ENCODE measurements at regions not wholly inside any gene's neighbourhood (a gene's known extent, or its start where the extent isn't known, plus 50 kb on each side); places are given as distances from the start of the nearest gene placed in this dataset.

DNA sequence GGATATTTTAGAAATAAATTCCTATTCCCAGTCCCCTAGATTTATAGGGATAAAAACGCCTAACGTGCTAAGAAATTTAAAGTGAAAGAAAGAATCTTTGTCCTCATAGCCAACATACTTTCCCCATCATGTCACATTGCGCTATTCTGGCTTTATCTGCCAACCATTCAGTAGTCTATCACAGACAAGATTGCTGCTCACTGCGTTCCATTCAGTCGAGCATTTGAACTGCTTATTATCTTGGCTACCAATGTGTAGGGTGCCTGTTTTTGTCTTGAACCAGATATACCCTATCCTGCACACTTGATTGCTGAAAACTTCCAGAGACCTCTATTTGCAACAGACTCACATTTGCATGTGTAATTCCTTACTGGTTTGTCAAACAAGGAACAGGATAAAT is 751.5 kb downstream of the EPHA7 start:
- ChIA-PET CTCF (no interaction called here), POLR2A (no interaction called here)
- Mint-ChIP-seq H3K27ac (ENCODE audit: unreplicated experiment) (no peak overlapping the region), H3K9me3 (ENCODE audit: unreplicated experiment) (no peaks in the 10 kb centered on the region), H3K4me3 (ENCODE audit: unreplicated experiment) (no peak overlapping the region), H3K4me1 (ENCODE audit: low read depth, unreplicated experiment) (no peaks in the 10 kb centered on the region), H3K27me3 (ENCODE audit: insufficient read depth, unreplicated experiment) (peaks cover 5% of the 10 kb centered on the region), H3K36me3 (ENCODE audit: insufficient read depth, unreplicated experiment) (no peaks in the 10 kb centered on the region)
- no peak overlapping the region for H3K4me3 ChIP-seq (ENCODE audit: low read depth, low read length)
- intact Hi-C loops (cut with micrococcal nuclease; ENCODE audit: unreplicated experiment) = no loop called here
- no peak for DNase-seq
- H3K27me3 ChIP-seq (replicated peaks; ENCODE audit: control insufficient read depth, insufficient read depth, low read length) = no peaks in the 10 kb centered on the region
- H3K9me3 ChIP-seq = no peaks in the 10 kb centered on the region
- no peaks in the 10 kb centered on the region for H3K4me1 ChIP-seq
- no TSS peak for BruUV-seq (replicated peaks)
- H3K36me3 ChIP-seq (ENCODE audit: control insufficient read depth, insufficient read depth, low read length) = no peaks in the 10 kb centered on the region
- TF ChIP-seq, protein P1, sequence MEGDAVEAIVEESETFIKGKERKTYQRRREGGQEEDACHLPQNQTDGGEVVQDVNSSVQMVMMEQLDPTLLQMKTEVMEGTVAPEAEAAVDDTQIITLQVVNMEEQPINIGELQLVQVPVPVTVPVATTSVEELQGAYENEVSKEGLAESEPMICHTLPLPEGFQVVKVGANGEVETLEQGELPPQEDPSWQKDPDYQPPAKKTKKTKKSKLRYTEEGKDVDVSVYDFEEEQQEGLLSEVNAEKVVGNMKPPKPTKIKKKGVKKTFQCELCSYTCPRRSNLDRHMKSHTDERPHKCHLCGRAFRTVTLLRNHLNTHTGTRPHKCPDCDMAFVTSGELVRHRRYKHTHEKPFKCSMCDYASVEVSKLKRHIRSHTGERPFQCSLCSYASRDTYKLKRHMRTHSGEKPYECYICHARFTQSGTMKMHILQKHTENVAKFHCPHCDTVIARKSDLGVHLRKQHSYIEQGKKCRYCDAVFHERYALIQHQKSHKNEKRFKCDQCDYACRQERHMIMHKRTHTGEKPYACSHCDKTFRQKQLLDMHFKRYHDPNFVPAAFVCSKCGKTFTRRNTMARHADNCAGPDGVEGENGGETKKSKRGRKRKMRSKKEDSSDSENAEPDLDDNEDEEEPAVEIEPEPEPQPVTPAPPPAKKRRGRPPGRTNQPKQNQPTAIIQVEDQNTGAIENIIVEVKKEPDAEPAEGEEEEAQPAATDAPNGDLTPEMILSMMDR (IDR thresholded peaks at IDR 0.05; ENCODE audit: insufficient read depth in 1 of 2, low read depth in 1 of 2, low read length in 1 of 2, severe bottlenecking in 1 of 2, unreplicated experiment in 1 of 2) = no peak

DNA sequence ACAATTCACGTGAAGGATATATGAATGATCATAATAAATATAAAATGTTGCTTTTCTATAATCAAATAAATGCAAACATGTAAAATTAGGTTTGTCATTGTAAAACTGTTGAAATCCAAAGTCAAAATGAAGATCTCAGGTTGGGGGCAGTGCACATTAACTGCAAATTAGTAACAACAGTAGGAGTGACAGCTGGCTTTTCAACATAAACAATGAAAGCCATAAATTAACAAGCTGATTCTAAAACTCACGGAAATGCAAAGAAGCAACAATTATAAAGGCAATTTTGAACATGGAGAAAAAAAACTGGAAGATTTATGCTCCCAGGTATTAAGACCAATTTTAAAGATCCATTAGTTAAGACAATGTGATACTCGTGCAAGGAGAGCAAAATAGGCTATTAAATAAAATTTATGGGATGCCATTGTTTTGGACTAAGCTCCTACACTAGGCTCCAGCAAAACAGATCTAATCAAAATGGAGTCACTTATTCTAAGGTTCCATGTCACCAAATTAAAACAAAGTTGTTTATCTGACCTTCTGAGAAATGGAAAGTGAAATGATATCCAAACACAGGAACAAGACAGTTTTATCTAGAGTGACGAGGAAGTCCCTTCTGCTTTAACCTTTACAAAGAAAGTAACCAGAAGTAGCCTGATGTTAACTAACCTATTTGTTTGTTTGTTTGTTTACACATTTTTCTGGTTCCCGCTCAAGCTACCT is 770.8 kb downstream of the EPHA7 start:
- ChIA-PET CTCF (no interaction called here), POLR2A (no interaction called here)
- Mint-ChIP-seq H3K9me3 (ENCODE audit: unreplicated experiment) (no peaks in the 10 kb centered on the region), H3K4me1 (ENCODE audit: low read depth, unreplicated experiment) (no peaks in the 10 kb centered on the region), H3K27me3 (ENCODE audit: insufficient read depth, unreplicated experiment) (no peaks in the 10 kb centered on the region), H3K4me3 (ENCODE audit: unreplicated experiment) (no peak overlapping the region), H3K36me3 (ENCODE audit: insufficient read depth, unreplicated experiment) (no peaks in the 10 kb centered on the region), H3K27ac (ENCODE audit: unreplicated experiment) (no peak overlapping the region)
- Histone ChIP-seq H3K4me3 (ENCODE audit: low read depth, low read length) (no peak overlapping the region), H3K36me3 (ENCODE audit: control insufficient read depth, insufficient read depth, low read length) (no peaks in the 10 kb centered on the region), H3K4me1 (no peaks in the 10 kb centered on the region), H3K9me3 (no peaks in the 10 kb centered on the region), H3K27me3 (replicated peaks; ENCODE audit: control insufficient read depth, insufficient read depth, low read length) (no peaks in the 10 kb centered on the region)
- intact Hi-C loops (cut with micrococcal nuclease; ENCODE audit: unreplicated experiment) = loop anchor here (10.0 kb wide), 2 partner anchors 524 to 1314 kb away; no protein-coding TSS in a partner anchor
- TF ChIP-seq, protein P1 (IDR thresholded peaks at IDR 0.05; ENCODE audit: insufficient read depth in 1 of 2, low read depth in 1 of 2, low read length in 1 of 2, severe bottlenecking in 1 of 2, unreplicated experiment in 1 of 2) = no peak
- no TSS peak for BruUV-seq (replicated peaks)
- DNase-seq = no peak

DNA sequence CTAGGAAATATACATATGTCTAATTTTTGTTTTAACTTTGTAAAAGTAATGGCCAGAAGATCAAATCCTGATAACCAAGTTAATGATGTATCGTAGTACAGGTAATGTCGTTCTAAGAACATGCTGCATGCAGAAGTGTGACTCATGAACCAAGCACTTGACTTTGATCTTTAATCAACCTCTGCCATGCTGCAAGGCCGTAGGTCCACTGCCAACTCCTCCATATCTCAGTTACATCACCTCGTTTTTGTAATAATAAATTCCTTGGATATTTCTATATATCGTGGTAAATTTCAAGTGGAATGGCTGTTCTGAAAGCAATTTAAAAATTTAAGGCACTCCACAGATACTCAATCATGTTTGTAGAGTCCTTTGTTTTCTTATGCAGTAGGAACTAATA is 771.7 kb downstream of the EPHA7 start:
- Mint-ChIP-seq H3K4me1 (ENCODE audit: low read depth, unreplicated experiment) (no peaks in the 10 kb centered on the region), H3K36me3 (ENCODE audit: insufficient read depth, unreplicated experiment) (no peaks in the 10 kb centered on the region), H3K27me3 (ENCODE audit: insufficient read depth, unreplicated experiment) (no peaks in the 10 kb centered on the region), H3K9me3 (ENCODE audit: unreplicated experiment) (no peaks in the 10 kb centered on the region), H3K4me3 (ENCODE audit: unreplicated experiment) (no peak overlapping the region), H3K27ac (ENCODE audit: unreplicated experiment) (no peak overlapping the region)
- CTCF ChIA-PET = no interaction called here
- Histone ChIP-seq H3K4me3 (ENCODE audit: low read depth, low read length) (no peak overlapping the region), H3K9me3 (no peaks in the 10 kb centered on the region), H3K36me3 (ENCODE audit: control insufficient read depth, insufficient read depth, low read length) (no peaks in the 10 kb centered on the region), H3K4me1 (no peaks in the 10 kb centered on the region), H3K27me3 (replicated peaks; ENCODE audit: control insufficient read depth, insufficient read depth, low read length) (no peaks in the 10 kb centered on the region)
- intact Hi-C loops (cut with micrococcal nuclease; ENCODE audit: unreplicated experiment) = loop anchor here (10.0 kb wide), 2 partner anchors 523 to 1313 kb away; no protein-coding TSS in a partner anchor
- TF ChIP-seq, protein P1 (IDR thresholded peaks at IDR 0.05; ENCODE audit: insufficient read depth in 1 of 2, low read depth in 1 of 2, low read length in 1 of 2, severe bottlenecking in 1 of 2, unreplicated experiment in 1 of 2) = no peak
- DNase-seq = no peak
- POLR2A ChIA-PET = no interaction called here
- BruUV-seq (replicated peaks) = no TSS peak

Data from Caco-2 (cell line).